ENCODE measurements at regions not wholly inside any gene's neighbourhood (a gene's known extent, or its start where the extent isn't known, plus 50 kb on each side); places are given as distances from the start of the nearest gene placed in this dataset.

- TF ChIP-seq CTCF (IDR thresholded peaks at IDR 0.05) (no peak), POLR2A (IDR thresholded peaks at IDR 0.05) (no peak)
Observed at GRCh38 chr16:13554005-13554404, 365.9 kb upstream of the ERCC4 start.
